OCI-LY7 (cell line): ENCODE measurements at regions not wholly inside any gene's neighbourhood (a gene's known extent, or its start where the extent isn't known, plus 50 kb on each side); places are given as distances from the start of the nearest gene placed in this dataset.

ENCODE experiments used
- BruUV-seq: library from RNA; stranded (reverse); fragments of 400-500 nt; replicated peaks from 2 replicates; lab custom pipeline; 2021; lab: Mats Ljungman, UMichigan
- CTCF ChIA-PET: fragments of 300-600 bp; sonication (Branson Sonifier 250); formaldehyde crosslinking; loops from one replicate; lab custom pipeline; 2022; ENCODE audit warnings: antibody characterized with exemption; ENCODE audit not compliant: unreplicated experiment; lab: Charles Lee
- POLR2A ChIA-PET: fragments of 300-600 bp; sonication (Branson Sonifier 250); formaldehyde crosslinking; loops from one replicate; lab custom pipeline; 2022; ENCODE audit warnings: antibody characterized with exemption; lab: Charles Lee
- DNase-seq: peaks from one replicate; pipeline ENCODE4 v3.0.0-alpha.2; 2015; ENCODE audit warnings: low spot score
- H2AFZ ChIP-seq: fragments of 200-600 bp; sonication (generic), shearing (Covaris generic); 2 replicates; pipeline ENCODE4 v1.6.1; 2014; ENCODE audit warnings: mild to moderate bottlenecking, antibody characterized with exemption, low read length, moderate library complexity
- H3K27ac ChIP-seq: fragments of 200-600 bp; sonication (generic); 2 replicates; pipeline ENCODE4 v1.5.1; 2014; ENCODE audit warnings: mixed run types, low read depth, mild to moderate bottlenecking, moderate library complexity, low read length, inconsistent platforms; ENCODE audit not compliant: poor library complexity, severe bottlenecking
- H3K36me3 ChIP-seq: fragments of 200-600 bp; sonication (generic); 2 replicates; pipeline ENCODE4 v1.6.1; 2014; ENCODE audit warnings: mild to moderate bottlenecking, antibody characterized with exemption, low read length, moderate library complexity, mixed read lengths; ENCODE audit not compliant: insufficient read depth
- H3K4me1 ChIP-seq: fragments of 200-600 bp; sonication (generic); 2 replicates; pipeline ENCODE4 v1.5.1; 2014; ENCODE audit warnings: mild to moderate bottlenecking, low read length; ENCODE audit not compliant: insufficient read depth, poor library complexity, severe bottlenecking
- H3K4me2 ChIP-seq: fragments of 200-600 bp; sonication (generic); 2 replicates; pipeline ENCODE4 v1.6.1; 2014; ENCODE audit warnings: mild to moderate bottlenecking, low read length
- H3K4me3 ChIP-seq: fragments of 200-600 bp; sonication (generic); 2 replicates; pipeline ENCODE4 v1.5.1; 2014; ENCODE audit warnings: mild to moderate bottlenecking, low read depth, low read length; ENCODE audit not compliant: poor library complexity, severe bottlenecking
- H3K79me2 ChIP-seq: fragments of 200-600 bp; sonication (generic); 2 replicates; pipeline ENCODE4 v1.6.1; 2016; ENCODE audit warnings: low read depth, mild to moderate bottlenecking, low read length, moderate library complexity, mixed read lengths; ENCODE audit not compliant: insufficient read depth
- H3K9me2 ChIP-seq: fragments of 200-600 bp; sonication (generic); 2 replicates; pipeline ENCODE4 v1.6.1; 2016; ENCODE audit warnings: mild to moderate bottlenecking, low read length, mixed read lengths; ENCODE audit not compliant: insufficient read depth
- H3K9me3 ChIP-seq: fragments of 200-600 bp; sonication (generic); 2 replicates; pipeline ENCODE4 v1.6.1; 2014; ENCODE audit warnings: mild to moderate bottlenecking, mixed run types, low read length, mixed read lengths
- H4K20me1 ChIP-seq: fragments of 200-600 bp; sonication (generic); 2 replicates; pipeline ENCODE4 v1.6.1; 2014; ENCODE audit warnings: mild to moderate bottlenecking, antibody characterized with exemption, low read length, moderate library complexity, mixed read lengths; ENCODE audit not compliant: insufficient read depth
- EZH2phosphoT487 ChIP-seq: fragments of 200-600 bp; sonication (generic); IDR thresholded peaks from 2 replicates; pipeline ENCODE4 v1.6.1; 2018; ENCODE audit warnings: low read depth, borderline replicate concordance, mild to moderate bottlenecking, mixed run types, antibody characterized with exemption, low read length, moderate library complexity, mixed read lengths
- intact Hi-C: fragments of 100-400 bp; cut with micrococcal nuclease; formaldehyde crosslinking; loops from one replicate; pipeline ENCODE4 v1.10.0; 2022; ENCODE audit not compliant: unreplicated experiment
- TF ChIP-seq, protein P1 (sequence below): fragments of 200-600 bp; sonication (generic); conservative IDR thresholded peaks from 2 replicates; pipeline ENCODE4 v1.5.1; 2014; ENCODE audit warnings: mild to moderate bottlenecking, antibody characterized with exemption, low read length, moderate library complexity, mixed read lengths

DNA sequence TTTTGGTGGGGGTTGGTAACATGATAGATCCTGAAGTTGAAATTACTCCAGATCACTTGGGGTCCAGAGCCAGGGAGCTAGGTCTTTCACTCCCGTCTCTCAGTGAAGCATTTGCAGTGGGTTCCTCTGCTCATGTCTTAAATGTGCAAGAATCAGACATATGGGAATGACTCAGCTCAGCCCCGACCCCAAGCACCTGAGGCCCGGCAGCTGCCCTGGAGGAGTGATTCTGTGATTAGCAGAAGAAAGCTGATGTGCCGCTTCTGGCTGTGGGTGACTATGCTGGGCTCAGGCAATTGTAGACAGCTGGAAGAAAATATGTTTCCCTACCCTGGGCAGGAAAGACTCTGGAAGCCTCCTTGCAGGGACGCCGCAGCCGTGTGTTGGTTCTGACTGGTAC lies 601.7 kb downstream of the NPHP4 start:
- POLR2A ChIA-PET: no interaction called here
- Histone ChIP-seq H3K4me1 (no peaks in the 10 kb centered on the region), H3K79me2 (no peaks in the 10 kb centered on the region), H3K27ac (no peak overlapping the region), H3K36me3 (no peaks in the 10 kb centered on the region), H4K20me1 (no peaks in the 10 kb centered on the region), H2AFZ (no peak overlapping the region), H3K4me3 (no peak overlapping the region), H3K9me3 (no peaks in the 10 kb centered on the region), H3K4me2 (no peak overlapping the region), H3K9me2 (no peaks in the 10 kb centered on the region)
- DNase-seq: no peak
- TF ChIP-seq, protein P1, sequence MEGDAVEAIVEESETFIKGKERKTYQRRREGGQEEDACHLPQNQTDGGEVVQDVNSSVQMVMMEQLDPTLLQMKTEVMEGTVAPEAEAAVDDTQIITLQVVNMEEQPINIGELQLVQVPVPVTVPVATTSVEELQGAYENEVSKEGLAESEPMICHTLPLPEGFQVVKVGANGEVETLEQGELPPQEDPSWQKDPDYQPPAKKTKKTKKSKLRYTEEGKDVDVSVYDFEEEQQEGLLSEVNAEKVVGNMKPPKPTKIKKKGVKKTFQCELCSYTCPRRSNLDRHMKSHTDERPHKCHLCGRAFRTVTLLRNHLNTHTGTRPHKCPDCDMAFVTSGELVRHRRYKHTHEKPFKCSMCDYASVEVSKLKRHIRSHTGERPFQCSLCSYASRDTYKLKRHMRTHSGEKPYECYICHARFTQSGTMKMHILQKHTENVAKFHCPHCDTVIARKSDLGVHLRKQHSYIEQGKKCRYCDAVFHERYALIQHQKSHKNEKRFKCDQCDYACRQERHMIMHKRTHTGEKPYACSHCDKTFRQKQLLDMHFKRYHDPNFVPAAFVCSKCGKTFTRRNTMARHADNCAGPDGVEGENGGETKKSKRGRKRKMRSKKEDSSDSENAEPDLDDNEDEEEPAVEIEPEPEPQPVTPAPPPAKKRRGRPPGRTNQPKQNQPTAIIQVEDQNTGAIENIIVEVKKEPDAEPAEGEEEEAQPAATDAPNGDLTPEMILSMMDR: no peak
- TF ChIP-seq EZH2phosphoT487: no peak
- BruUV-seq: no TSS peak
- intact Hi-C loops: no loop called here
- CTCF ChIA-PET: no interaction called here

DNA sequence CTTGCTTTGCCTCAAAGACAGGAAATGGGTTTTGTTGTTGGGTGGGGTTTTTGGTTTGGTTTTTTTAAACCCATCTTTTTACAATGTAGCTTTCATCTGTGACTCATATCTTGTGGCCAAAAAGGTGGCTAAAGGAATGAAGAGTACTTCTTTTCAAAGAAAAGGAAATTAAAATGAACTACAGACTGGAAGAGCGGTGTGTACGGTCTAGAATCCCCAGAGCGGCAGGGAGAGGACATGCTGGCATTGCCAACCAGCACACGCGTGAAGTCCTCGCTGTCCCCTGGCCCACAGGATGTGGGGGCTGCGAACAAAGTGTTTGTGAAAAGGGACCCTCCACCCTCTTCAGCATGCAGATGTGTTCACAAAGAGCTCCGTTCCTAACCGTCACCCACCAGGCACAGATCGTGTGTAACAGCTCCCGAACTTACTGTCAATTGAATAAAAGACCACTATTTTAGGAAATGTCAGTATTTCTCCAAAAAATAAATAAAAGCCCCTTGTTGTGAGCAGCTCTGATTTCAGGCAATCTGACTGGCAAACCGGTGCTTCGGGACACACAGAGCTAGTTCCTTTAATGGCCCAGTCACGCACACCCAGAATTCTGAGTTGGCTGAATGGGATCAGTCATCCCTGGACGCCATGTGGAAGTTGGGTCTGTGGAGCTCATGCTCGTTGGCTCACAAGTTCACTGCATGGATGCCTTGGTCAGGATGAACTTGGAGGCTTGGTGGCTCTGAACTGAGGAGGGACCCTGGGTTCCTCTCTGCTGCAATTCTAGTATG lies 602.9 kb downstream of the NPHP4 start:
- POLR2A ChIA-PET: no interaction called here
- CTCF ChIA-PET: no interaction called here
- Histone ChIP-seq H3K79me2 (no peaks in the 10 kb centered on the region), H3K4me2 (no peak overlapping the region), H3K9me3 (no peaks in the 10 kb centered on the region), H3K27ac (no peak overlapping the region), H3K4me1 (no peaks in the 10 kb centered on the region), H3K36me3 (no peaks in the 10 kb centered on the region), H3K4me3 (no peak overlapping the region), H2AFZ (no peak overlapping the region), H4K20me1 (no peaks in the 10 kb centered on the region), H3K9me2 (no peaks in the 10 kb centered on the region)
- BruUV-seq: no TSS peak
- DNase-seq: no peak
- TF ChIP-seq EZH2phosphoT487: no peak
- TF ChIP-seq, protein P1: no peak
- intact Hi-C loops: no loop called here

DNA sequence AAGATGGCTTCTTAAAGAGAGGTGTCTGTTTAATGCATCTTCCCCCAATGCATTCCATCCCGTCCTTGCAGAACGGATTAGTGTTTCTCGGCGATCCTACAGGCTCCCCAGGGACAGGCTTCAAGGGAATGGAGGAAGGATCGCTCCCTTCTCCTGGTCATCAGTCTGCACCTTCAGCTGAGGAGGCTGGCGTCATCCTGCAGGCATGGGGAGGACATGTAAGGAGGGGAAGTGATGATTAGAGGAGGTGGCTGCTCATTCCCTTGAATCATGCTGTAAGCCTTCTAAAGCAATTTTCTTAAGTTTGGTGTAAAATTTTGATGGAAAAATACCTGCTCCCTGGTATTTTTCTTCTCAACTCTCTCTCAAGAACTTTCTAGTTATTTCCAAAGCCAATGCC lies 603.6 kb downstream of the NPHP4 start:
- intact Hi-C loops: no loop called here
- H3K4me2 ChIP-seq: no peak overlapping the region
- no peaks in the 10 kb centered on the region for H3K4me1 ChIP-seq
- no peaks in the 10 kb centered on the region for H3K79me2 ChIP-seq
- ChIA-PET CTCF (no interaction called here), POLR2A (no interaction called here)
- H2AFZ ChIP-seq: no peak overlapping the region
- H3K9me3 ChIP-seq: no peaks in the 10 kb centered on the region
- H3K9me2 ChIP-seq: no peaks in the 10 kb centered on the region
- no peaks in the 10 kb centered on the region for H3K36me3 ChIP-seq
- BruUV-seq: no TSS peak
- no peak overlapping the region for H3K4me3 ChIP-seq
- H3K27ac ChIP-seq: no peak overlapping the region
- H4K20me1 ChIP-seq: no peaks in the 10 kb centered on the region
- DNase-seq: no peak
- TF ChIP-seq, protein P1: no peak
- TF ChIP-seq EZH2phosphoT487: no peak
